Neural crest cell (in vitro differentiated cells): ENCODE measurements at regions not wholly inside any gene's neighbourhood (a gene's known extent, or its start where the extent isn't known, plus 50 kb on each side); places are given as distances from the start of the nearest gene placed in this dataset.

Experiments
- DNase-seq: peaks from one replicate; pipeline ENCODE4 v3.0.0; 2021; ENCODE audit warnings: low read depth, mixed read lengths, low spot score
- H3K27ac Mint-ChIP-seq: one replicate; pipeline ENCODE4 v1.8.0; 2021; ENCODE audit warnings: mild to moderate bottlenecking, mixed read lengths; ENCODE audit not compliant: unreplicated experiment
- H3K27me3 Mint-ChIP-seq: 2 replicates; pipeline ENCODE4 v1.8.0; 2021; ENCODE audit warnings: low read depth, mild to moderate bottlenecking, mixed read lengths
- H3K36me3 Mint-ChIP-seq: 2 replicates; pipeline ENCODE4 v1.8.0; 2021; ENCODE audit warnings: low read depth, mild to moderate bottlenecking, mixed read lengths
- H3K4me1 Mint-ChIP-seq: 2 replicates; pipeline ENCODE4 v1.8.0; 2021; ENCODE audit warnings: mixed read lengths
- H3K4me3 Mint-ChIP-seq: one replicate; pipeline ENCODE4 v1.8.0; 2021; ENCODE audit warnings: mild to moderate bottlenecking, mixed read lengths
- H3K9me3 Mint-ChIP-seq: 2 replicates; pipeline ENCODE4 v1.8.0; 2021; ENCODE audit warnings: mixed read lengths
- TF ChIP-seq, protein P1 (sequence below): fragments of 200-600 bp; sonication (generic); conservative IDR thresholded peaks from 2 replicates; pipeline ENCODE4 v1.5.0; 2021; ENCODE audit warnings: antibody characterized with exemption, mild to moderate bottlenecking

DNA sequence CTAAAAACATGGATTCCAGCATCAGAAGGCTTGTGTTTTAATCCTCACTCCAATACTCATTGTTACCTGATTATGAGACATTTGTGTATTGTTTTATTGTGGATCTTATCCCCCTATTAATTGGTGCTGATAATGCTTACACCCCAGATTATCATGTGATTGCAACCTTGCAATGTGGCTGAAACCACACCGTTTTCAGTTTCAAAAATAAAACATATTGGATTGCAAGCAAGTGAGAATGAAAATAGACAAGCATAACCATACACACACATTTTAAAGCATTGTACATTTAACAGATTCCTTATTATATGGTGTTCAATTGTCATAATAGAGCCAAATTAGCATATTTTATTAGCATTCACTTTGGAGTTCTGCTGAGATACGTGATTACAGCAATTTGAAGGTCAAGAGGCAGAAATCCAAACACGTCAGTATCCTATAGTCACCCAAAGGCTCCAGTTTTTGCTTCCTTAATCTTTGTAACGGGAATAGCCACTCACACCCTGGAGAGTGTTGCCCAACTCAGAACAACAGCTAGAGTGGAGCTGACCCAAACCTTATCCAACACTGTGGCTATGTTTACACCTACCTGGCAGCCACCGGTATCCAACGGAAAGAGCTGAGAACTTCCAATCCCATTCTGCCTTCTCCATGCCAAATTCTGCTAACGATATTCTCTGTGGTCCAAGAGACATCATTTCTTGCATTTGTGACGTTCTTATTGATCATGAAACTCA is 317.1 kb upstream of the KLF6 start:
- TF ChIP-seq, protein P1, sequence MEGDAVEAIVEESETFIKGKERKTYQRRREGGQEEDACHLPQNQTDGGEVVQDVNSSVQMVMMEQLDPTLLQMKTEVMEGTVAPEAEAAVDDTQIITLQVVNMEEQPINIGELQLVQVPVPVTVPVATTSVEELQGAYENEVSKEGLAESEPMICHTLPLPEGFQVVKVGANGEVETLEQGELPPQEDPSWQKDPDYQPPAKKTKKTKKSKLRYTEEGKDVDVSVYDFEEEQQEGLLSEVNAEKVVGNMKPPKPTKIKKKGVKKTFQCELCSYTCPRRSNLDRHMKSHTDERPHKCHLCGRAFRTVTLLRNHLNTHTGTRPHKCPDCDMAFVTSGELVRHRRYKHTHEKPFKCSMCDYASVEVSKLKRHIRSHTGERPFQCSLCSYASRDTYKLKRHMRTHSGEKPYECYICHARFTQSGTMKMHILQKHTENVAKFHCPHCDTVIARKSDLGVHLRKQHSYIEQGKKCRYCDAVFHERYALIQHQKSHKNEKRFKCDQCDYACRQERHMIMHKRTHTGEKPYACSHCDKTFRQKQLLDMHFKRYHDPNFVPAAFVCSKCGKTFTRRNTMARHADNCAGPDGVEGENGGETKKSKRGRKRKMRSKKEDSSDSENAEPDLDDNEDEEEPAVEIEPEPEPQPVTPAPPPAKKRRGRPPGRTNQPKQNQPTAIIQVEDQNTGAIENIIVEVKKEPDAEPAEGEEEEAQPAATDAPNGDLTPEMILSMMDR: no peak
- Mint-ChIP-seq H3K9me3 (peaks cover 13% of the 10 kb centered on the region), H3K36me3 (no peaks in the 10 kb centered on the region), H3K27me3 (no peaks in the 10 kb centered on the region), H3K4me3 (no peak overlapping the region), H3K4me1 (peaks cover 4% of the 10 kb centered on the region), H3K27ac (no peak overlapping the region)
- no peak for DNase-seq

DNA sequence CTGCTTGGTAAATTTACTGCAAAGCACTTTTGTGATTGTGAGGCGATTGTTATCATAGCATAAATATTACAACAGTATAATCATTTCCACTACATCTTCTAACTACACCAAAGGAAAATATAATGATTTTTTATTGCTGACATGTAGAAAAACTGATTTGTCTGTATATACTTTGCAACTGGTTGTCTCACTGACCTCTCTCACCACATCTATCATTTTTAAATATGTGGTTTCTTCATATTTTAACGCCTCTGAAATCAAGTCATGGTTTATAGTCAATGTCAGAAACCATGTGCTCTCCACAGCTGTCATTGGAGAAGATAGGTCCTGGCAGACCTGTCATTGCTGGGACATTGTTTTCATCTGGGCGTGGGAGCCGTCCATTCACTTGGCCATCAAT is 315.4 kb upstream of the KLF6 start:
- Mint-ChIP-seq H3K4me3 (no peak overlapping the region), H3K27ac (no peak overlapping the region), H3K9me3 (peaks cover 13% of the 10 kb centered on the region), H3K36me3 (no peaks in the 10 kb centered on the region), H3K4me1 (peaks cover 4% of the 10 kb centered on the region), H3K27me3 (no peaks in the 10 kb centered on the region)
- TF ChIP-seq, protein P1: no peak
- no peak for DNase-seq

DNA sequence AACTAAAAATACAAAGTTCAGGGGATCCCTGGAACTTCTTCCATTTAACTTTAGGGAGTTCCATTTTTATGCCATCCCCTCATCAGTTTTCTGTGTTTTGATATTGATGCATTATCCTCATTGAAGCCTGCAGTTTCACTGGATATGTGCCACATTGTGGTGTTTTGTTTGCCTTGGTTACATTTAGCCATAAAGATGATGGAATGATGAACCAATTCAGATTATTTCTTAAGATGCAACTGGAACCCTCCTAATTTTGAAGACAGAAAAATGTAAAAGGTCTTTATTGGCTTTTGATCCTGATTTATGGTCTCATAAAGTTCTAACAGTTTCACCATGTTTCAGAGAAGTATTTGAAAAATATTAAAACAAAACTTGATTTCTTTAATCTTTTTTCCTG is 314.2 kb upstream of the KLF6 start:
- DNase-seq: no peak
- TF ChIP-seq, protein P1: no peak
- Mint-ChIP-seq H3K9me3 (peaks cover 3% of the 10 kb centered on the region), H3K27me3 (no peaks in the 10 kb centered on the region), H3K36me3 (no peaks in the 10 kb centered on the region), H3K4me3 (no peak overlapping the region), H3K27ac (no peak overlapping the region), H3K4me1 (peaks cover 4% of the 10 kb centered on the region)

DNA sequence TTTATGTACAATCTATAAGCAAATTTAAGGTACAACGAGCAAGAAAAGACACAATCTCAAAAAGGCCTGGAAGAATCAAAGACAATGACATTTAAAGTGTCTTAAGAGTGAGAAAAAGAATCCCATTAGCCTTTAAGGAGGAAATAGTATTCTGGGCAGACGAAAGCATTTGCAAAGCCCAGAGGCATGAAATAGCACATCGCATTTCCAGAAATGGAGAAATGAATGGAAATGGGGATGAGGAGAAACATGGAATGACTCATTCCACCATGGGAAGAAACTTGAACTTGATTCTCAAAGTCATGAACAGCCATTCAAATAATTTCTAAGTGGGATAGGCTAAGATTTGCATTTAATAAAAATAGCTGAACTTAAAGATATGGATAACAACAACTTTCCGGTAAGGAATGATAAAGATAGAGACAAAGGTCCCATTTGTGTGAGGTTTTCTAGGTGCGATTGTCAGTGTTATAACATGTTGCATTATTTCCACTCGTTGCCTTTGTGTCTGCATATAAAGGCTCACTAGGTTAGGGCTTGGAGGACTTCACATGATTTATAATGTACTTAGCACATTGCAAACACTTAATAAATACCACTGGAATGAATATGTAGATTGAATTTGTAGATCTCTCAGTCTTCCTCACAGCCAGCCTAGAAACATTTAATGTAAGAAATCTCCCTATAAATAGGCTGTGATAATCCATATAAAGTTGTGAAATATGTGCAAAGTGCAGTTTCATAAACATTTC is 310.3 kb upstream of the KLF6 start:
- no peak for DNase-seq
- Mint-ChIP-seq H3K27ac (no peak overlapping the region), H3K4me3 (no peak overlapping the region), H3K27me3 (no peaks in the 10 kb centered on the region), H3K36me3 (no peaks in the 10 kb centered on the region), H3K9me3 (peaks cover 3% of the 10 kb centered on the region), H3K4me1 (peaks cover 16% of the 10 kb centered on the region)
- TF ChIP-seq, protein P1: no peak

DNA sequence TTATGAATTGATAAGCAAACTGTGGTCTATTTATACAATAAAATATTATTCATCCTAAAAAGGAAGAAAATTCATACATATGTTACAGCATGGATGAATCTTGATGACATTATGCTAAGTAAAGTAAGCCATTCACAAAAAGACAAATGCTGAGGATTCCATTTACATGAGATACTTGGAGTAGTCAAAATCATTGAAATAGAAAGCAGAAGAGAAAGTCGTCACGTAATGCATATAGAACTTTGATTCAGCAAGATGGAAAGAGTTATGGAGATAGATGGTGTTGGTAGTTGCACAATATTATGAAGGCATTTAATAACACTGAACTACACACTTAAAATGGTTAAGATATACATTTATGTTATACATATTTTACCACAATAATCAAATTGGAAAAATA is 309.7 kb upstream of the KLF6 start:
- Mint-ChIP-seq H3K27ac (no peak overlapping the region), H3K4me1 (peaks cover 16% of the 10 kb centered on the region), H3K9me3 (peaks cover 3% of the 10 kb centered on the region), H3K36me3 (no peaks in the 10 kb centered on the region), H3K27me3 (no peaks in the 10 kb centered on the region), H3K4me3 (no peak overlapping the region)
- TF ChIP-seq, protein P1: no peak
- no peak for DNase-seq
